ENCODE measurements at regions not wholly inside any gene's neighbourhood (a gene's known extent, or its start where the extent isn't known, plus 50 kb on each side); places are given as distances from the start of the nearest gene placed in this dataset.
"Not testable (repeated sequence)": the region's sequence is repeated elsewhere in the genome, so short reads cannot be mapped to it uniquely, and the experiment has no call there.

DNA sequence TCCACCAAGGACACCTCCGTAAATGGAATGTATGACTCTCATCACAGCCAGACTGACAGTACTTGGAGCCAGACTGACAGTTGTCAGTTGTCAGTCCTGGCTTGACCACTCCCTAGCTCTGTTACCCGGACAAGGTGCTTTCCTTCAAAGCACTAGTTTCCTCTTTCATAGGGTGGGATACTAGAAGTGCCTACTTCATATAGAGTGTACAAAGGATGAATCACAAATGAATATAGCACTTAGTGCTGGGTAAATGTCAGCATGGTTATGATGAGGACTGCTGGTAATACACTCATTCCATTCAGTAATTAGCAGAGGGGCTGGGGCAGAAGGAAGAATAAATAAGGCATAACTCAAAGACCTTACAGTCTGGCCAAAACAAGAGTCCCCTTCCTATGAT lies 91.4 kb downstream of the ARL4C start:
- no peak for DNase-seq

GRCh38 chr2:234404957-234405356 lies 91.9 kb downstream of the ARL4C start:
- DNase-seq = no peak

DNA sequence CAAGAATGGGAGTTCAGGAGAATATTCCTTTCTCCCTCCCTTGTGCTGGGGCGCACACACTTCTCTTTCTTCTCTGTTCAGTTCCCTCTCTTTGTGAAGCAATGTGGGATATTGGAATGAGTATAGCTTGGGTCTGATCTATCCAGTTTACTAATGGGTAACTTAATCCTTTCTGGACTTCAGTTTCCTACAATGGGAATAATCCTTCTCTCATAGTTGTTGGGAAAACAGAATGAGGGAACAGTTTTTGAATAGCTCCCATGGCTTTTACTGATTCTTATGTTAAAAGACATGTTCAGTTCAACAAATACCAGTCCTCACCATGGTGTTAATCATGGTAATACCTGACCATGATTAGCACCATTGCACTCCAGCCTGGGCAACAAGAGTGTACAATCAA lies 93.1 kb downstream of the ARL4C start:
- DNase-seq = no peak

GRCh38 chr2:234403074-234403473 lies 93.8 kb downstream of the ARL4C start:
- DNase-seq = no peak

DNA sequence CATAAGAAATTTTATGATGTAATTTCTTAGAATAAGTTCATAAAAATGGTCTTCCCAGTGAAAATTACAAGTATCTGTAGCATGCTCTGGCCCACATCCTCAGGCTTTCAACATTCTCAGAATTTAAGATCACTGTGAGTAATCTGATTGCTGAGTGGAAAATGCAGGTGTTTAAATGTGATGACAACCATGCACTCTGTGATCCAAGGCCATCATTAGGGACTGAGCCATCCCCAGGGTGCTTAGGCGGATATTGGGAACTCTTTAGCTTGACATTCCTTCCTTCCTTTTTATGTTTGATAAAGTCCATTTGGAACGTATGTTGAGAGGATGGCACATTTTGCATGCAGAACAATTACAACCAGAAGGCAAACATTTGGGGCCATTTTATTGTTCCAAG lies 95.5 kb downstream of the ARL4C start:
- no peak for DNase-seq

GRCh38 chr2:234399451-234400246 lies 97.2 kb downstream of the ARL4C start:
- no peak for DNase-seq

DNA sequence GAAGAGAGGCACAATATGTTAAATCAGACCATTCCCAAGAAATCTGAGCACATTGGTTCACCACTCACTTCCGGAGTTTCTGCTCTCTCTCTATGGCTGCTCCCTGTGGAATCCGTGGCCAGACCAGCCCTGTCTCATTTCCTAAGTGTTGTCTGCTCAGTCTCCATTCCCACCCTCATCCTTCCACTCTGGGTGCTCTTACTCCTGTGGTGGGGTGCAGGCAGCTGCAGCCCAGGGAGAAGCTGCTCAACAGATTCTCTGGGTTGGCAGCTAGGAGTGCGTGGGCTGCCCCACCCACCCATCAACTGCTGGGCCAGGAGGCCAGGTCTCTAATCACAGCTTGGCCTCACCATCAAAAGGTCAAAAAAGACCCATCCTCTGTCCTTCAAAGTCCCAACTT lies 98.3 kb downstream of the ARL4C start:
- no peak for DNase-seq

DNA sequence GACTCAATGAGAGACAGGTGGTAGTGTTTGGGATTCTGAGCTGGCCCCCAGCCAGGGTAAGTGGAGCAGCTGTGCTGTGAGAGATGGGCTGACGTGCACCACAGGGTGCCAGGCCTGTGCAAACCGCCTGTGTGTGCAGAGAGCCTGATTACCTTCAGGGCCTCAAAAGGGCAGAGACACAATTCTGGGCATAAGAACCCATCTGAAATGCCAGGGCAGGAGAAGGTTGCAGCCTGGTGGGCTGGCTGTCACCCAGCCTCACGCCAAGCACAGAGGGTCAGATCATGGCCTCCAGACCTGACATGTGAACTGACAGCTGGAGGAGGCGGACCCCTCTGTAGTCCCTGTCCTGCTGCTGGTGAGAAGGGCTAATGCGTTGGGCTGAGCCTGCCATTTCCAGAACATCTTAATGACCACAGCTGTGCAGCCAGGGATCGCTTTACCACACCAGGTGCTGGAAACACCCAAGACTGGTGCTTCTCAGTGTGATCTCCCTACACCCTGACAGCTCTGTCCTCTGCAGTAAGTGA lies 100.9 kb downstream of the ARL4C start:
- no peak for DNase-seq

GRCh38 chr2:234394450-234394849 lies 102.4 kb downstream of the ARL4C start:
- DNase-seq = no peak

GRCh38 chr2:234393354-234393753 lies 103.5 kb downstream of the ARL4C start:
- no peak for DNase-seq

DNA sequence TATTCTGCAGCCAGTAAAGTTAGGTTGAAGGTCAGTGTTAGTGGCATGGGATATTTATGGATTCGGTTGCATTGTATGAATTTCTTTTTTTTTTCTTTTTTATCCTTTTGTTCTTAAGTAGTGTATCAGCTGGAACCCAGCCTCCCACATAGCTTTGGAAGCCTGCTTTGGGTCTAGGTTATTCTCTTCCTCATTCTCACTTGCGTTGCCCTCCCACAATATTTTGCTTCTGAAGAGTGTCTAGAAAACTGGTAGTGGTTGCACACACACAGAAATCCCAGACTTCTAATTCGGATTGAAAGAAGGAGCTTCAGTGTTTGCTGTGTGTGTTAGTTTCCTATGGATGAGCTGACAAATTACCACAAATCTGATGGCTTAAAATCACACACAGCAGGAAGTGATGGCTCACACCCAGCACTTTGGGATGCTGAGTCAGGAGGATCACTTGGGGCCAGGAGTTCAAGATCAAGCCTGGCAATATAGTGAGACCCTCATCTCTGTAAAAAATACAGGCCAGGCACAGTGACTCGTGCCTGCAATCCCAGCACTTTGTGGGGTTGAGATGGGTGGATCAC lies 104.8 kb downstream of the ARL4C start:
- DNase-seq = no peak

DNA sequence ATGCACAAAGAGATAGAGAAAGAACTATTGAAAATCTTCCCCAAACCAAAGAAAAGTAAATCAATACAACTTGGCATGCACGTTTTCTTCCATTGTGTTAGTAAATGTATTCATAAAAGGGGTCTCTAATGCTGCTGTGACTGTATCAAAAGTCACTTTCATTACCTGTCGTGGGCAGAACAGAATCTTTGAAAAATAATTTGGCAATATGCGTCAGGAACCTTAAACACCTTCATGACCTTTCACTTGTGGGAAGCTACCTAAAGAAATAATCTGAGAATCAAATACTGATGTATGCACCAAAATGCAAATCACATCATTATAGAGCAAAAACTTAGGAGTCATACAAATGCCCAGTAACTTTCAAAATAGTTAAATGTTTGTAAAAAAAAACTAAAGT lies 105.3 kb downstream of the ARL4C start:
- DNase-seq = no peak

GRCh38 chr2:234389661-234390060 lies 107.2 kb downstream of the ARL4C start:
- DNase-seq = not testable (repeated sequence)

DNA sequence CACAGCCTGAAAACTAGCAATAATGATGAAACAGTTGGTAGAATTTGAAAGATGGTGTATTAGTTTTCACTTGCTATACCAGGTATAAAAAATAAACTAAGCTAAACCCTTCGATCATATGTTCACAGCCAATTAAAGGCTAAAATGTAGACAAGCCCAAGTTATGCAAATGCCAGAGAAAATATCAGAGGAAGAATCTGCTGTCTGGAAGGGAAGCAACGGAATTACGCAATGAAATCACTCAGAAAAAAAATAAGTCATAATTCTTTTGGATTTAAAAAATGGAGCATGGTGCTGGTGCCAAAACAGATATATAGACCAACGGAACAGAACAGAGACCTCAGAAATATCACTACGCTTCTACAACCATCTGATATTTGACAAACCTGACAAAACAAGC lies 108.3 kb downstream of the ARL4C start:
- DNase-seq = no peak

- DNase-seq = no peak
Measured at GRCh38 chr2:234386971-234387370, 109.9 kb downstream of the ARL4C start.

GRCh38 chr2:234382131-234382530 lies 114.8 kb downstream of the ARL4C start:
- no peak for DNase-seq

GRCh38 chr2:234378958-234379357 lies 117.9 kb downstream of the ARL4C start:
- not testable (repeated sequence) for DNase-seq

GRCh38 chr2:234378440-234378839 lies 118.4 kb downstream of the ARL4C start:
- DNase-seq = no peak

DNA sequence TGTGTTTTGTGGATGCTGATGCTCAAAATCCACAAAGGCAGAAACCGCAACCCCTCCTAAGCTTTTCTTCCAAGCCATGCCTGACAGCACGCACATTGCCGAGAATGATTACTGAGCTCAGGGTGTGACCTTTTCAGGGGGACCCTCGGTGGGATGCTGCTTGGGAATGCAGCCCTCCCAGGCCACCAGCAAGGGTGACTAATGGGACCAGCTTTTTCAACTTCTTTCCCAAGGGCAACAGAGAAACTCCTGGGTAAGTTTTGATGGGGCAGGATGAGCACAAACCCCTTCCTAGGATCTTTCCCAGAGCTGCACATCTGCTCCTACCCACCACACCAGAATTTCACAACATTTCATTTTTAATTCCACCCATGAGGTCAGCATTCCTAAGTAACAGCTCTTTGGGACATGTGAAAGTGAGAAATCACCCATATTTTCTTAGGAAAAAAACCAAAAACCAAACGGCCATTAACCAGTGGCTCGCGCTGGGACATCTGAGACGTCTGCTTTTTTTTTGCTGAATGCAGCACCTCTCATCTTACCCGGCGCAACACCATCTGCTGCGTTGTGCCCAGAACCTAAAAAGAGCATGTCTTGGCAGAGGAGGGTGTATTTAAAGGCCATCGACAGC lies 119.0 kb downstream of the ARL4C start:
- no peak for DNase-seq

DNA sequence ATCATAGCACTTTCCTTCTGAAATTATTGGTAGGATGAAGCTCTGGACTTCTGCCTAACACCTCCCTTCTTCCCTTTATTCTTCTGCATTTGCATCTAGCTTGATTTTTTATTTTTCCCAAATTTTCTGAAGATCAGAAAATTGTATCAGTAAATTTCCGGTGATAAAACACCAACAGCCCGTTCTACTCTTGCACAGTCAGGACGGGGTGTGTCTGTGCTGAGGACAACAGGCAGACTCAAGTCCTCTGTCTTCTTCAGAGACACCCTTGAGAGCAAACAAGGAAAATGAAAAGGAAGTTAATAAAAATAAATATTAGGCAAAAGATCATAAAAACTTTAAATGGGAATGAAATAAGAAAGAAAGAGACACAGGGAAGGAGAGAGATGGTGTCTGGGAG lies 120.7 kb downstream of the ARL4C start:
- DNase-seq = no peak

DNA sequence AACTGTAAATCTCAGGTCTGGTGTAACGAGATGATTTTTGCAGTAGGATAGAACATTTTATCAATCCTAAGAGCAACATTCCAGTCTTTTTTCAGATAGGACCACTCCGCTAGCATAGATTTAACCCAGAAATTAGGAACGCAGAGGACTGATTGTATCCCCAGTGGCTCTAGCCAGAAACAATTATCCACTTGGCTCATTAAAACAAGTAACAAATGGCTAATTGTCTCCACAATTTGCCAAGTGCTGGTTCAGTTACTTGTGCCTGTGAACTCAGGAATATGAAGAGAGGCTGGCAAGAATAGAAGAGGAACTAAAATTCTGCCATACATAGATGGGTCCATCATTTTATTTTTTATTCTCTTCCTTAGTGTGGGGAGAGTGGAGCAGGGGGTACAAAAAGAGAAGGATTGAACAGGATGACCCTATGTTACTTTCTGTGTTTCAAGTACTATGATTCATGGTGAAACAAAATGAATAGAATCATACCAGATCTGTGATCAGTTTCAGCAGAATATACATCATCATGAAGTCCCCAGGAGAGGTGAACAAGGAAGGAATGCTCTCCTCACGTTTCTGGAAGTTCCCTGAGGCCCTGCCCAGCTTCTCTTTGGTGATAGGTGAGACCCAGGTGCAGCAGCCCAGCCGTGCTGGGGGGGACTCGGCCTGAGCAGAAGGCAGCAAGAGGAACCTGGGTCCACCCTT lies 121.6 kb downstream of the ARL4C start:
- no peak for DNase-seq

DNA sequence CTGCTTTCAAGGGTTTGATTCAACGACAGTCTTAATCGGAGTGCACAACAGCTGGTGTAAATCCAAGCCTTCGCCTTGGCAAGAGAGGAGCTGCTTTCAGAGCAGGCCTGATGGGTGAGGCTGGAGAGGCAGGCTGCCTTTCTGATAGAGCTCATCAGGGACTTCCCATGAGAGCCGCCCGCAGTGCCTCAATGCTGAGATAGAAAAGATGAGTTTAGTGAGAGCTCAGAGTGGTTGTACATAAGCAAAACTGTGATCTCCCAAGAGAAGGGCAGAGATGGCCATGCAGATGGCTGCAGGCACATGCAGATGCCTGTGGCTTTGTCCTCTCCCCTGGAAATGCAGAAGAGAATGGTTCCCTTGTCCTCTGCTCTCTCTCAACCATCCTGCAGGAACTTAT lies 122.1 kb downstream of the ARL4C start:
- DNase-seq = no peak

GRCh38 chr2:234374150-234374508 lies 122.8 kb downstream of the ARL4C start:
- peak; percentile 40 for DNase-seq
